NCI-H128 (cell line): ENCODE measurements at regions not wholly inside any gene's neighbourhood (a gene's known extent, or its start where the extent isn't known, plus 50 kb on each side); places are given as distances from the start of the nearest gene placed in this dataset.

ENCODE experiments used
- DNase-seq: peaks from one replicate; lab custom pipeline; 2025; ENCODE audit not compliant: unreplicated experiment; lab: John Stamatoyannopoulos, UW

DNA sequence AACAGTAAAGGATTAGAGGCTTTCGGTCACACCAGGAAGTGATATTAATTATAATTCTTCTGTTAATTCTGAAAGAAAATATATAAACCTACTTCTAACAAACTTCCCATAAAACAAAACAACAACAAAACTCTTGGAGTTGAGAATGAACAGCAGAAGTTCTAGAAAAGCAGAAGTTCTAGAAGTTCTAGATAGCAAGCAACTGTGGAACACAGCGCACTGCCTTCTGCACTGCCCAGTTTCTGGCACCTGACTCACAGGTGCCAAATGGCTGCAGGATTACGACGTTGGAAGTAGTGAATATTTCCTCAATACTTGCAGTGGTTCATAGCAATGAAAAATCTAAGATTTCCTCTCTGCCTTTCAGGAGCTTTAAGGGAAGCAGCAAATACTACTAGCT, 132.2 kb downstream of the OR13A1 start:
- no peak for DNase-seq

DNA sequence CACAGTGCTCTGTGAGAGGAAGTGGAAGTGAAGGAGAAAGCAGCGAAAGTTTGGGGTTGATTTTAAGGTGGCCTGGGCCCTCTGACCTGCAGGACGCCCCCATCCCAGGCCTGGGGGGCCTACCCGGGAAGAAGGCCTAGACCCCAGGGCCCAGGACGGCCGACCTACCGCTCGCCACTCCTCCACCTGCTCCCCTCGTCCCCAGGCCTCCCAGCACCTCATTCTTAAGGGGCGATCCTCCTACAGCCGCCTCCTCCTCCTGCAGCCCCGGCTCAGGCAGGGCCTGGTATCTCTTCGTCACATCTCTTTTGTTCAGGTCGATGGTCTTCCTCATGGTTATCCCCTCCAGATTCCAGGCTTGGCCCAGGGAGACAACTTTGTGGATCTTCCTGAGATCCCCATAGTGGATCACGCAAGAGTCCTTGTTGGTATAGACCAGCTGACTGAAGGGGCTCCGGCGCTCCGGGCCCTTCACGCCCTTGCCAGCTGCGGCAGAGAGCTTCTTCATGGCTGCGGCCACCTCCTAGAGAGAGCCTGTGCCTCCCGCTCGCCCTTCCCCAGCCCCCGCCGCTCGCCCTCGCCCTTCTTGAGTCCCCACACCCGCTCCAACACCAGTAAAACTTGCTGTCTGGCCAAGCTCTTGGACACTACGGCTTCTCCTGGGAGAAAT, 117.5 kb downstream of the OR13A1 start:
- DNase-seq = no peak

DNA sequence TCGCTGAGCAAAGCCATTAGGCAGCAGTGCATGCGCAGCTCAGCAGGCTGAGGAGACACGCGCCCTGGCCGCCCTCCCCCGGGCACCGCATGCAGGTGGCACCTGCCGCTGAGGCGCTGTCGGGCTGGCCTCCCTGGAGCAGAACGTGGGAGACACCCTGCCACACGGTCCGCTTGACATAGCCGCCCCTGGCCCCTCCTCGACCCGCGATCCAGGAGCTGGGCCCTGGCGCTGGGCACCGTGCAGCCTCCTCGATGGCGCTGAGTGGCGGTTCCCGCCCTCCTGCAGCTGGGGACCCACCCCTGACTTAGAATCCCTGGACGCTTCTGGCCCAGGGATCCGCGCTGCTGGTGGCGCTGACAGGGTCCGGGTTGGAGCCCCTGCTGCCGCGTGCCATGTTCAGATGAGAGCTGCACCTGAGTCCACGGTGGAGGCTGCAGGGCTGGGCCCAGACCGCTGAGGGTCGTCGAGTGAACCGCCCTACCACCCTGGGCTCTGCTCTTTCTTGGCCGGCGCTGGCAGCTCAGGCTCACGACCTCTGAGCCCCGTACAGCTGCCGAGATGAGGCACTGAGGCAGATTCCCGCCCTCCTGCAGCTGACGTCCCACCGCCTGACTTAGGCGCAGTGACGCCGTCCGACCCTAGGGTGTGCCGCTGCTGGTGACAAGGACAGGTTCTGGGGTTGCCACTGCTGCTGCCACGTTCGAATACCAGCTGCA, 116.8 kb downstream of the OR13A1 start:
- DNase-seq = no peak

DNA sequence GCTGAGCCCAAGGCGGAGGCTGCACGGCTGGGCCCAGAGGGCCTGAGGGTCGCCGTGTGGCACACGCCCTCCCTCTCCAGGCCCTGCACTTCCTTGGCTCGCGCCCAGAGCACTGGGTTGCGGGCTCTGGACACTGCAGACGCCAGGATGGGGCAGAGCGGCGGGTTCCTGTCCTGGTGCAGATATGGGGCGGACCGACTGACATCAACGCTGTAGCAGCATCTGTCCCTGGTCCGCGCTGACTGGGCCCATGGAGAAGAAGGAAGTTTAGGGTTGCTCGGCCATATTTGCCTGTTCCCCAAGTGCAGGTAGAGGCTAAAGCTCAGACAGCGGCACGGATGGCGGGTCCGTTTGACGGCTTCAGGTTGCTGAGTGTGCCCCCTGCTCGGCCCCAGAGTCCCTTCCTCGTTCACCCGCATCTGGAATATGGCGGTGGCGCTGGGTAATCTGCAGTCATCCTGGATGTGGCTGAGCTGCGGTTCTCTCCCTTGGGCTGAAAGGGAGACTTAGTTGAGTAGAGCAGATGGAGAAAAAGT, 116.1 kb downstream of the OR13A1 start:
- no peak for DNase-seq

DNA sequence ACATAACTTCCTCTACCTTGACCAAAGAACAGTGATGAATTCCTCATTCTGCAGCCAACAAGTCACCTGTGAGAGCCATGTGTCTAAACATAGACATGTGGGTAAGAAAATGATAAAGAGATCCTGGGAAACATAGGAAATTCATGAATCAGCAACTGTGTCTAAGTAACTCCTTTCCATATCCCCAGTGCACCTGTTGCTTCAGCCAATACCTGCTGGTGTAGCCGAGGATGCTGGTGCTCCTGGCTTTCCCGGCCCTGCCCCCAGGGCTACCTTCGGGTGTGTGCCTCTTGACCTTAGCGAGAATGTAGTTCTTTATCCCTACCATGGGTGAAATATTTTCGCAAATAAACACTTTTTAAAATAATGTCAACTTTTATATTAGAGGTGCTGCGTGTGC, 114.1 kb downstream of the OR13A1 start:
- no peak for DNase-seq

DNA sequence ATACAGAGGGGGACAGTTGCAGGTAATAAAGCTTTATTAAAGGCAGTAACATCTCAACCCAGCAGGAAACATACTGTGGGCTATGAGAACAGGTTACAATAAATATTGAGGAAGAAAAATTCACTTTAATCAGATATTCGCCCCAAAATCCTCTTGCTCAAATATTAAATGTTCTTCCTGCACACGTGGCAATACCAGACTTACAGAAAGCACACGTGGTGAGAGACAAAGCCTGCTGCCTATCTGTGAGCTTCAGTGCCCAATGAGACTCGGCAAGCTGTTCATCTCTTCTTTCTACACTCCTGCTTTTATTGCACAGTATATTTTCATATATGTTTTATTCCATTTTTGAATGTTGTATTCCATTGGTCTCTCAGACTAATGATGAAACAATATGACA, 113.2 kb downstream of the OR13A1 start:
- DNase-seq = no peak

DNA sequence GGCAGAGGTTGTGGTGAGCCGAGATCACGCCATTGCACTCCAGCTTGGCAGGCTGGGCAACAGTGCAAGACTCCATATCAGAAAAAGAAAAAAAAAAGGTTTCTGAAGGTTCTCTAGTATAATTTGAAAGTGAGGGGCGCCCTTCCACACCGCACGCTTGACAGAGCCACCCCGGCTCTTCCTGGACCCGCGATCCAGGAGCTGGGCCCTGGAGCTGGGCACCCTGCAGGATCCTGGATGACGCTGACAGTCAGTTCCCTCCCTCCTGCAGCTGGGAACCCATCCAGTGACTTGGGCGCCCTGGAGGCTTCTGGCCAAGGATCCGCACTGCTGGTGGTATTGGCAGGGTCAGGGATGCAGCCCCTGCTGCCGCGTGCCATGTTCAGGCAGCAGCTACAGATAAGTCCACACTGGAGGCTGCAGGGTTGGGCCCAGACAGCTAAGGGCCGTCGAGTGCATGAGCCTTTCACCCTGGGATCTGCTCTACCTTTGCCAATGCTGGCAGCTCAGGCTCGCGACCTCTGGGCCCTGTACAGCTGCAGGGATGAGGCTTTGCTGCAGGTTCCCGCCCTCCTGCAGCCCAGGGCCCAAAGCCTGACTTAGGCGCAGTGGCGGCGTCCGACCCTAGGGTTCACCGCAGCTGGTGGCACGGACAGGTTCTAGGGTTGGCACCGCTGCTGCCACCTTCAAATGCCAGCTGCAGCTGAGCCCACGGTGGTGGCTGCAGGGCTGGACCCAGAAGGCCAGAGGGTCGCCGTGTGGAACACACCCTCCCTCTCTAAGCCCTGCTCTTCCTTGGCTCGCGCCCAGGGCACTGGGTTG, 110.2 kb downstream of the OR13A1 start:
- DNase-seq = no peak

DNA sequence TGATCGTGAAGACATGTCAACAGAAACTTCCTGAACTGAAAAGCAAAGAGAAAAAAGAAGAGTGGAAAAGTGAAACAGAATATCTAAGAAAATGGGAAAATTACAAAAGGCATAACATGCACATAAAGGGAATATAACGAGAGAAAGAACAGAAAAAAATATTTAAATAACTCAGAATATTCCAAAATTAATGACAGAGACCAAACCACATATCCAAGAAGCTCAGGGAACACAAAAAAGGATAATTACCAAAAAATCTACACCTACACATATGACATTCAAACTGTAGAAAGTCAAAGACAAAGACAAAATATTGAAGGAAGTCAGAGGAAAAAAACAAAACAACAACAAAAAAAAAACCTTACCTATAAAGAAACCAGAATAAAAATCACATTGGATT, 105.5 kb downstream of the OR13A1 start:
- DNase-seq = no peak

DNA sequence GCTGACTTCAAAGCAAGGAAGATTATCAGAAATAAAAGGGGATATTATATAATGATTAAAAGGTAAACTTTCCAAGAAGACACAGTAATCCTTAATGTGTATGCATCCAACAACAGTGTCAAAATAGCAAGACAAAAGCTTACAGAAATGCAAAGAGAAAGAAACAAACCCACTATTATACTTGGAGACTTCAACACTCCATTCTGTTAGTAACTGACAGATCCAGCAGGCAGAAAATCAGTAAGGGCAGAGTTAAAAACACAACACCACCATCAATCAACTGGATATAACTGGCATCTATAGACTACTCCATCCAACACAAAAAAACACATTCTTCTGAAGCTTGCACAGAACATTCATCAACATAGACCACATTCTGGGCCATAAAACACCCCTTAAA, 103.8 kb downstream of the OR13A1 start:
- DNase-seq = no peak

DNA sequence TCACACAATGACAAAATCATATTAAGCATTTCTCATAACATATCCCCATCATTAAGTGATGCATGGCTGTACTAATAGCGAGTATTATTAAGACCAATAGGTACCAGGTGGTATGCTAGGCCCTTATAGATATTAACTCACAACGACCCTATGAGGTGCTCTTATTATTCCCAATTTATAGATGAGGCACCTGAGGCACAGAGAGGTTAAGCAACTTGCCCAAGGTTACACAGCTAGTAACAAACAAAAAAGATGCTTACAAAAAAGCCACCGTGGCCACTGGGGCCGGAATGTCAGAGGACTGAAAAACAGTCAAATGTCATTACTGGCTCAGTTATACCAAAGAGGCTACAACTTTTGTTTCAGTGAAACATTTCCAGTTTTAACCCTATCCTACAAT, 96.0 kb downstream of the OR13A1 start:
- DNase-seq = no peak

DNA sequence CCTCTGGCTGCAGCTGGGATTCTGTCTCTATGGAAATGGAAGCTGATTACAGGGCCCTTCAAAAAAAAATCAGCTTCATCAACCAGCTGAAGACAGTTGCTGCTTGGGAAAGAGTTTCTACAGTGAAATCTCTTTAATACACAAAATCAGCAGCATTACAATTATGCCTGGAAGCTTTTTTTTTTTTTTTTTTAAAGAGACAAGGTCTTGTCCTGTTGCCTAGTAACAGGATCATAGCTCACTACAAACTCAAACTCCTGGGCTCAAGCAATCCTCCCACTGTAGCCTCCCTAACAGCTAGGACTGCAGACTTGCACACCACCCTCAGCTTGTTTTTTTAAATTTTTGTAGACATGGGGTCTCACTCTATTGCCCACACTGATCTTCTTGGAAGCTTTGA, 94.5 kb downstream of the OR13A1 start:
- no peak for DNase-seq

DNA sequence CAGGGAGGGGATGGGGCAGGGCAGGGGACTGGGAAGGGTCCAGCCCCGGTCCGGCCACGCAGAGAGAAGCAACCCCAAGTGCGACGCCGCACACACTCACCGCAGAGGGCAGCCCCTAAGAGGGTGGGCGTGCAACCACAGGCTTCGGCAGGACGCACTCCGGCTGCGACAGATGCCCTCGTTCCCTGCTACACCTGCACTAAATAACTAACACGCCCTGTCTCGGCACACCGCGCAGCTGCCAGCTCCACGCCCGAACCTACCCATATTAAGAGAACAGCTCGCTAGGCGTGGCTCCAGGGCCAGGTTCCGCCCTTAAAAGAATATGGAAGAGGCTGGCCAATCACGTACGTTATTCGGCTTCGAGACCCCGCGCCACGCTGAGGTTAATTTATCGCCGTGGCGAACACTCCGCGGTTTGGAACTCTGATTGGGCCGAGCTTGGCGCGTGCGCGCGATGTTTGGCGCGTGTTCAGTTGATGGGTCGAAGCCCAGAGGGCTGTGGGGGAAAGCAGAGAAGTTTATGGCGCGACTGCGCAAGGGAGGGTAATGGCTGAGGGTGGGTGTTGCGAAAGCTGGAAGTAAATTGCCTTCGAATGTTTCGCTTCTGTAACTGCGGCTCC, 91.1 kb downstream of the OR13A1 start:
- no peak for DNase-seq

DNA sequence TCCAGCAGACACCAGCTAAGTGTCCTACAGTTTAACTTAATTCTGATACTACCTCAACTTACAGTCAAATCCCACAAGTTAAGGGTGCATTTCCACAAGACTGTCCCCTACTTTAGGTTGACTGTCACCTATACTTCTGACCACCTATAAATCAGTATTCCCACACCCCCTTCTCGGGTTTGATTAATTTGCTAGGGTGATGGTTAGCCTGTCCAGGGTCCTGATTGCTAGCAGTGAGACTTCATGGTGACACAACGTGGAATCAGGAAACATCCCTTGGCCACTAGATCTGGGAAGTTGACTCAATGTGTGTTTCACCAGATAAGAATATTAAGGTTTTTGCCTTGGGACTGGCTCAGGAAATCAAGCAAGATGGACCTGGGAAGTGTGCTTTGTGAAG, 88.4 kb downstream of the OR13A1 start:
- DNase-seq = no peak

DNA sequence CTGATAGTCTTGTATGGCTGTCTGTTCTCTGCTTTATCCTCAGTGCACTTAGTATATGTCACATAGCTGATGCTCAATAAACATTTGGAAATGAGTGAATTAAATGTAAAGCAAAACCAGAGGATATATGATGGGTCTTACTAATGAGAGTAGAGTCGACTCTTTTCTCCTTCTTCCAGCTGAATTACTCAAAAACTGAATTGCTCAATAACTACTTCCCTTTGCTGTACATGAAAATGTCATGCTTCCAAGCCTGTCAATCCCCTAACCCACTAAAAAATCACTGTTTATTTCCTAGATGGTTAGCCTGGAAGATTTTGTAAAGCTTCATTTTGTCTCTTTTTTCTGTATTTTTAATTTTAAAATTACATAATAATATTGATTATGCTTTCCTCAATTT, 88.0 kb downstream of the OR13A1 start:
- DNase-seq = no peak

DNA sequence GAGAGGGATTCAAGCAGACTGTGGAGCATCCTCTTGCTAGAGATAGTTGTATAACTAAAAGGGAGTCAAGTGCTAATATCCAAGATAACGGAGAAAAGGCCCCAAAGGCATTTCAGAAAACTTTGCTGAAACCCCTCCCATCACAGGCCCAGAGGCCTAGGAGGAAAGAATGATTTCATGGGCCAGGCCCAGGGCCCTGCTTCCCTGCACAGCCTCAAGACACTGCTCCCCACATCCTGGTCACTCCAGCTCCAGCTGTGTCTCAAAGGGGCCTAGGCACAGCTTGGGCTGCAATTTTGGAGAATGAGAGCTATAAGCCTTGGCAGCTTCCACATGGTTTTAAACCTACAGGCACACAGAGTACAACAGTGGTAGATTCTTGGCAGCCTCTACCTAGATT, 85.6 kb downstream of the OR13A1 start:
- no peak for DNase-seq

DNA sequence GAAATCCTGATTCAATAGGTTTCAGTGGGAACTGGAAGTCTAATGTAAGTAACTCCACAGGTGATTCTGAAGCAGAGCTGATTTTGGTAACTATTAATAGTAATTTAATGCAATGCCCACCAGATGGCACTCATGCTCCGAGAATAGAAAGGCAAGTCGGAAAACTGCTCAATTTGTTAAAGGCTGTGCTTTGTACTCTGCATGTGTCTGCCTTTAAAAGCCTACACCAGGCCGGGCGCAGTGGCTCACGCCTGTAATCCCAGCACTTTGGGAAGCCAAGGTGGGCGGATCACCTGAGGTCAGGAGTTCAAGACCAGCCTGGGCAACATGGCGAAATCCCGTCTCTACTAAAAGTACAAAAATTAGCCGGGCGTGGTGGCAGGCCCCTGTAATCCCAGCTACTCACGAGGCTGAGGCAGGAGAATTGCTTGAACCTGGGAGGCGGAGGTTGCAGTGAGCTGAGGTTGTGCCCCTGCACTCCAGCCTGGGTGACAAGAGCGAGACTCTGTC, 80.1 kb downstream of the OR13A1 start:
- peak; percentile 30 for DNase-seq

DNA sequence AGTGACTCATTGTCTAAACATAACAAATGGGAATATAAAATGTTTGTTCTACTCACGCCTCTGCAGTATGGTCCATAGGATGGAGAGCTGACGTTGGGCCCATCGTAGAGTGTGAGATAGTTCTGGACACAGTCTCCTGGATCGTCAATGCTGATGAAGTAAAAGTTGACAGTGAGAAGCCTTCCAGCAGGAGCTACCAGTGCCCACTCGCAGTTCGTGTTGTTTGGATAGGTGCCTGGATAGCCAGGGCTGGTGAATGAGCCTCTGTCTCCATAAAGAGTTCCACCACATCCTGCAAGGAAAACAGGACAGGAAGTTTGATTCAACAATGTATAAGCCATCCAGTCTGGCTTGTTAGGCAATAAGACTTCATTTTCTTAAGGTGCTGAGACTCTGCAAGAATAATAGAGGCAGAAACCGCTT, 79.6 kb downstream of the OR13A1 start:
- no peak for DNase-seq

DNA sequence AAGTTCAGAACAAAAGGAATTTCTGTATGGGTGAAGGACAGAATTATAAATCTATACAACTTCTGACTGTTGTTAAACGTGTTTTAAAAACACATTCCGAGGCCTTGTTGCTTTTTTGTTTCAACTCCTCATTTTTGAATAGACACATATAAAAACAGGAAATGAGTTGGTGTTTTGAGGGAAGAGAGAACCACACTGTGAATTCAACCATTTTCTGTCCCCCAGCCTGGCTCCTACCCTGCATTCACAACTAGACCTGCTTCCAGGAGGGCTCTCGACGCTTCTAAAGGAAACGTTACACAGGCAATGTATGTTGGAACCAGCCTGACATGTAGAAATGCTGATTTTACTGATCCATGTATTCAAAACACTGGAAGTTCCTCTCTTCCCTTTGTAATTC, 76.5 kb downstream of the OR13A1 start:
- DNase-seq = no peak

DNA sequence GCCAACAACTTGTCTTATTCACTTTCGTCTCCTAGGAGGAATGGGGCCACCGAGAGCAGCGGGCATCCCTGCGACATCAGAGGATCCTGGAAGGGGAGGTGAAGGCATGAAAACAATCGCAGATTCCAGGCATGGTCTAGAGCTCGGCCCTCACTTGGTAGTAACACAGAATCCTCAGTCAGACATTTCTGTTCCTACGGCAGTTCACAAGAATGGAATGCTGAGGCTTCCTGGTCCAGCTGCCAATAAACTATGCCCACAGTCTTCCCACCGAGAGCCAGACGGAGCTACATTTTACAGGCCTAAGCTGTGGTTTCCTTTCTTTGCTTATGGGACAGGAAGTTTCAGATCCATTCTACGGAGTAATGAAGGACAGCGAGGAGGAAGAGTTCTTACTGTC, 75.8 kb downstream of the OR13A1 start:
- DNase-seq = no peak

DNA sequence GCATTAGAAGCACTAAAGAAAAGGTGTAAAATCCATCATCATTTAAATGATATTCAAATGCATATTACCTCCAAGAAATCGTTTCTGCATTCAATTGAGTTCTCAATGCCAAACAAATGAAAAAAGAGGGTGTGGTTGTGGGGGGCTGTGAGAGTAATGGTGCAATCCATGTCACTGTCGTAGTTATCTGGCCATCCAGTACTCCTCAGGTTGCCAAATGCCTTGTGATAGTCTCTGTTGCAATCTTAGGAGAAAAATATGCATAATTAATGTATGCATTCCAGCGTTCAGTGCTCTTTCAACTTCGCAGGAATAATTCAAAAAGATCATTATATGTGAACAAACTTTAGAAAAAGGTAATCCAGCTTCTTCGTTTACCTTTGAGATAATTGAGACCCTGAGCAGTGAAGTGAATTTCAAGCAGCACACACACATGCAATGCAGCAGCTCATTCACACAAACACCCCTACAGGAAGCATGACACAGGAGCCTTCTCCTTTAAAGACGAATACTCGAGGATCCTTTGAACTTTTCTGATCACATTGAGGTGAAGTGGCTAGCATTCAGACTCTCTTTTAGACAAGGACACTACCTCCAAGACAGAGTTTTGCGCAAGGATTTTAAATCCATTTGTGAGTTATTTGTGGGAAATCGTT, 73.4 kb downstream of the OR13A1 start:
- DNase-seq = no peak

DNA sequence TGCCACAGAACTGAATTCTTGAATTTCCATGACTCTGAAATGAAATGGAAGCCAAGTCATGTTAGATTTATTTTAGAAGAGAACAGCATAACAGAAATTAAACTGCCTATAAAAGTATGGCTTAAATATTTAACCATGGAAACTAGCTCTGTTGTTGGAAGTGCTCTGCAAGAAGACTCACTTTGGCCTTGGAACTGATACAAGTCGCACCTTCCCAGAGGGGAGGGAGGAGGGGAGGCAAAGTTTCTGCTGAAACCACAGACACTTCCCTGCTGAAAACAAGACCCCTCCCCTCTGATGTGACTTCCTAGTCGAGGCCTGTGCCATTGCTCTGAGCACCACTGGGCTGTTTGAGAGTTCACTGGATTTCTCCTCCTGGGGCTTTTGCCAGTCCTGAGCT, 72.1 kb downstream of the OR13A1 start:
- no peak for DNase-seq
